DND-41 (cell line): ENCODE measurements at regions not wholly inside any gene's neighbourhood (a gene's known extent, or its start where the extent isn't known, plus 50 kb on each side); places are given as distances from the start of the nearest gene placed in this dataset.

Source experiments
- EZH2 ChIP-seq: IDR thresholded peaks from 3 replicates; pipeline ENCODE4 v1.6.1; 2012; ENCODE audit warnings: borderline replicate concordance, low read depth, mild to moderate bottlenecking, moderate library complexity, low read length, inconsistent platforms; ENCODE audit not compliant: severe bottlenecking
- TF ChIP-seq, protein P1 (sequence below): IDR thresholded peaks from 2 replicates; pipeline ENCODE4 v1.5.1; 2012; ENCODE audit warnings: borderline replicate concordance, low read length, moderate library complexity, mild to moderate bottlenecking; ENCODE audit not compliant: poor library complexity, severe bottlenecking; ENCODE audit errors: extremely low read depth

DNA sequence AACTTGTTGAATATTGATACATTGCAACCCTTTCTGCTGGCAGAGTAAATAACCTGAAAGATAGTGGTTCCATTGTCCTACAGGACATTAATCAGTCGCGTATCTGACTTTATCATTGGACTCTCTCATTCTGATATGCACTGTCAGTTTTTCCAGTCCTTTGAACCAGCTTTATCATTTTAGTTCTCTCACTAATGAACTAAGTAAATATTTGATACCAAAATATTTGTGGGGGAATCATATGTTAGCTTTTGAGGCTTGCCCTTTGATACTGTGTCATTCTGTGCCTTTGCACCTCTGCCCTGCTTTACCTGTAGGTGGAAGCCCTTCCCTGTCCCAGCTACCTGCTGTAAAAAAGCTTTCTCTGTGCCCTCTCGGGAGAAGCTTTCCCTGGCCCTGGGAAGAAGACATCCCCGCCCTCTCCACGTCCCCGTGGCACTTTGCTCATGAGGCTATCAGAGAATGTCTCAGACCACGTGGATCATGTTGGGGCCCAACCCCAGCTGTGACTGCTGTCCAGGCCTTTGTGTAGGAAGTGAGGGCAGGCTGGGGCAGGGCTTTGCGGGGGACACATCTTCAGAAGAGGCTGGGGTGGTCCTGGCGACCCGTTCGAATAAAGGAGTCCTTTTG lies 117.8 kb upstream of the NXT1 start:
- TF ChIP-seq, protein P1, sequence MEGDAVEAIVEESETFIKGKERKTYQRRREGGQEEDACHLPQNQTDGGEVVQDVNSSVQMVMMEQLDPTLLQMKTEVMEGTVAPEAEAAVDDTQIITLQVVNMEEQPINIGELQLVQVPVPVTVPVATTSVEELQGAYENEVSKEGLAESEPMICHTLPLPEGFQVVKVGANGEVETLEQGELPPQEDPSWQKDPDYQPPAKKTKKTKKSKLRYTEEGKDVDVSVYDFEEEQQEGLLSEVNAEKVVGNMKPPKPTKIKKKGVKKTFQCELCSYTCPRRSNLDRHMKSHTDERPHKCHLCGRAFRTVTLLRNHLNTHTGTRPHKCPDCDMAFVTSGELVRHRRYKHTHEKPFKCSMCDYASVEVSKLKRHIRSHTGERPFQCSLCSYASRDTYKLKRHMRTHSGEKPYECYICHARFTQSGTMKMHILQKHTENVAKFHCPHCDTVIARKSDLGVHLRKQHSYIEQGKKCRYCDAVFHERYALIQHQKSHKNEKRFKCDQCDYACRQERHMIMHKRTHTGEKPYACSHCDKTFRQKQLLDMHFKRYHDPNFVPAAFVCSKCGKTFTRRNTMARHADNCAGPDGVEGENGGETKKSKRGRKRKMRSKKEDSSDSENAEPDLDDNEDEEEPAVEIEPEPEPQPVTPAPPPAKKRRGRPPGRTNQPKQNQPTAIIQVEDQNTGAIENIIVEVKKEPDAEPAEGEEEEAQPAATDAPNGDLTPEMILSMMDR = no peak
- TF ChIP-seq EZH2 = no peak
